ENCODE measurements at regions not wholly inside any gene's neighbourhood (a gene's known extent, or its start where the extent isn't known, plus 50 kb on each side); places are given as distances from the start of the nearest gene placed in this dataset.

- H3K4me1 ChIP-seq (ENCODE audit: control insufficient read depth, low read length): no peaks in the 10 kb centered on the region
Observed at GRCh38 chr20:51163996-51164600, 141.2 kb upstream of the KCNG1 start.

GRCh38 chr20:51162015-51162414 is 139.1 kb upstream of the KCNG1 start:
- Histone ChIP-seq H3K9me3 (ENCODE audit: control insufficient read depth, insufficient read depth, low read length) (no peaks in the 10 kb centered on the region), H4K20me1 (ENCODE audit: control insufficient read depth, insufficient read depth, low read depth, low read length) (no peaks in the 10 kb centered on the region), H3F3A (ENCODE audit: control insufficient read depth, insufficient read depth) (no peaks in the 10 kb centered on the region), H3K4me1 (ENCODE audit: control insufficient read depth, low read length) (no peaks in the 10 kb centered on the region), H3K9me2 (replicated peaks; ENCODE audit: control insufficient read depth, low read length) (no peaks in the 10 kb centered on the region), H3K79me2 (ENCODE audit: control insufficient read depth, low read length) (no peaks in the 10 kb centered on the region), H3K27ac (ENCODE audit: low read depth, low read length) (no peak overlapping the region), H3K4me2 (ENCODE audit: low read length) (no peak overlapping the region), H3K27me3 (ENCODE audit: control insufficient read depth, low read length) (peaks cover 20% of the 10 kb centered on the region), H3K4me3 (ENCODE audit: low read length) (no peak overlapping the region), H3K36me3 (ENCODE audit: control insufficient read depth, low read length) (no peaks in the 10 kb centered on the region)
- TF ChIP-seq EZH2phosphoT487 (IDR thresholded peaks at IDR 0.05; ENCODE audit: borderline replicate concordance, low read length) (no peak), CTCF (IDR thresholded peaks at IDR 0.05; ENCODE audit: low read depth, low read length, poor library complexity, severe bottlenecking) (no peak)

More at GRCh38 chr20:51163996-51164600, 141.2 kb upstream of the KCNG1 start:
- Histone ChIP-seq H3K36me3 (ENCODE audit: control insufficient read depth, low read length) (no peaks in the 10 kb centered on the region), H3K79me2 (ENCODE audit: control insufficient read depth, low read length) (no peaks in the 10 kb centered on the region), H3K9me3 (ENCODE audit: control insufficient read depth, insufficient read depth, low read length) (no peaks in the 10 kb centered on the region), H3F3A (ENCODE audit: control insufficient read depth, insufficient read depth) (no peaks in the 10 kb centered on the region), H3K27ac (ENCODE audit: low read depth, low read length) (no peak overlapping the region), H3K4me2 (ENCODE audit: low read length) (no peak overlapping the region), H4K20me1 (ENCODE audit: control insufficient read depth, insufficient read depth, low read depth, low read length) (no peaks in the 10 kb centered on the region), H3K9me2 (replicated peaks; ENCODE audit: control insufficient read depth, low read length) (no peaks in the 10 kb centered on the region), H3K27me3 (ENCODE audit: control insufficient read depth, low read length) (peaks cover 15% of the 10 kb centered on the region), H3K4me3 (ENCODE audit: low read length) (no peak overlapping the region)
- TF ChIP-seq EZH2phosphoT487 (IDR thresholded peaks at IDR 0.05; ENCODE audit: borderline replicate concordance, low read length) (no peak), CTCF (IDR thresholded peaks at IDR 0.05; ENCODE audit: low read depth, low read length, poor library complexity, severe bottlenecking) (no peak)

- Histone ChIP-seq H3K9me2 (replicated peaks; ENCODE audit: control insufficient read depth, low read length) (no peaks in the 10 kb centered on the region), H3K27me3 (ENCODE audit: control insufficient read depth, low read length) (peaks cover 21% of the 10 kb centered on the region), H3K36me3 (ENCODE audit: control insufficient read depth, low read length) (no peaks in the 10 kb centered on the region), H4K20me1 (ENCODE audit: control insufficient read depth, insufficient read depth, low read depth, low read length) (no peaks in the 10 kb centered on the region), H3K27ac (ENCODE audit: low read depth, low read length) (no peak overlapping the region), H3K79me2 (ENCODE audit: control insufficient read depth, low read length) (no peaks in the 10 kb centered on the region), H3K4me2 (ENCODE audit: low read length) (no peak overlapping the region), H3F3A (ENCODE audit: control insufficient read depth, insufficient read depth) (no peaks in the 10 kb centered on the region), H3K4me3 (ENCODE audit: low read length) (no peak overlapping the region), H3K9me3 (ENCODE audit: control insufficient read depth, insufficient read depth, low read length) (no peaks in the 10 kb centered on the region), H3K4me1 (ENCODE audit: control insufficient read depth, low read length) (no peaks in the 10 kb centered on the region)
- TF ChIP-seq EZH2phosphoT487 (IDR thresholded peaks at IDR 0.05; ENCODE audit: borderline replicate concordance, low read length) (no peak), CTCF (IDR thresholded peaks at IDR 0.05; ENCODE audit: low read depth, low read length, poor library complexity, severe bottlenecking) (no peak)
Observed at GRCh38 chr20:51160821-51161220, 137.9 kb upstream of the KCNG1 start.

Measured in DOHH2 (cell line).